Lung (tissue), 11 donors: ENCODE measurements at regions not wholly inside any gene's neighbourhood (a gene's known extent, or its start where the extent isn't known, plus 50 kb on each side); places are given as distances from the start of the nearest gene placed in this dataset.

ENCODE experiments used
- ATAC-seq: fragments of 200-7000 bp; cut with Tn5 transposase; one replicate; pipeline ENCODE4 v1.9.1; 2020; ENCODE audit warnings: moderate number of reproducible peaks; ENCODE audit not compliant: insufficient read depth, low FRiP score
- DNase-seq, 3 donors: peaks; one replicate each; pipeline ENCODE4 v3.0.0-alpha.2; 2013 to 2017
- H3K27ac ChIP-seq, 2 donors: one replicate each; pipeline ENCODE4 v1.5.1; 2013; ENCODE audit warnings: mild to moderate bottlenecking in 2 of 2, moderate library complexity in 2 of 2, control low read depth in 1 of 2, inconsistent platforms in 1 of 2, low read depth in 1 of 2, low read length in 1 of 2
- H3K27me3 ChIP-seq, 3 donors: one replicate each; pipeline ENCODE4 v1.5.1; 2013; ENCODE audit warnings: low read length in 2 of 3; ENCODE audit not compliant: control insufficient read depth in 3 of 3, insufficient read depth in 3 of 3
- H3K36me3 ChIP-seq, 4 donors: one replicate each; pipeline ENCODE4 v1.5.1; 2013; ENCODE audit warnings: low read length in 4 of 4, mild to moderate bottlenecking in 1 of 4, moderate library complexity in 1 of 4; ENCODE audit not compliant: control insufficient read depth in 4 of 4, insufficient read depth in 4 of 4
- H3K4me1 ChIP-seq, 5 donors: one replicate each; pipeline ENCODE4 v1.5.1; 2013; ENCODE audit warnings: low read length in 5 of 5, mild to moderate bottlenecking in 2 of 5, moderate library complexity in 1 of 5; ENCODE audit not compliant: control insufficient read depth in 5 of 5, insufficient read depth in 5 of 5
- H3K4me3 ChIP-seq: one replicate; pipeline ENCODE4 v1.5.1; 2013; ENCODE audit warnings: mild to moderate bottlenecking, control low read depth, moderate library complexity
- H3K9ac ChIP-seq, 2 donors: one replicate each; pipeline ENCODE4 v1.5.1; 2013; ENCODE audit warnings: low read length in 2 of 2, control low read depth in 1 of 2; ENCODE audit not compliant: insufficient read depth in 1 of 2
- H3K9me3 ChIP-seq, 4 donors: one replicate each; pipeline ENCODE4 v1.5.1; 2013; ENCODE audit warnings: low read length in 3 of 4, mild to moderate bottlenecking in 1 of 4, moderate library complexity in 1 of 4; ENCODE audit not compliant: control insufficient read depth in 4 of 4, insufficient read depth in 3 of 4
- WGBS, 2 donors: extraction: QIAGEN DNeasy Blood & Tissue Kit; methylation state at CpG; one replicate each; pipeline ENCODE4 v1.1.7; 2013; 5-methylcytosine and 5-hydroxymethylcytosine counted together
- TF ChIP-seq, protein P1 (sequence below): IDR thresholded peaks from 2 replicates; pipeline ENCODE4 v1.5.1; 2012; ENCODE audit warnings: mild to moderate bottlenecking; ENCODE audit errors: control extremely low read depth, extremely low read depth
- donor health status: control.
- donor health status: control.
- donor health status: Bipolar disorder and iron deficiency.
- donor health status: healthy.
- donor health status: DM: yes; HTN: yes; CAD: no.

DNA sequence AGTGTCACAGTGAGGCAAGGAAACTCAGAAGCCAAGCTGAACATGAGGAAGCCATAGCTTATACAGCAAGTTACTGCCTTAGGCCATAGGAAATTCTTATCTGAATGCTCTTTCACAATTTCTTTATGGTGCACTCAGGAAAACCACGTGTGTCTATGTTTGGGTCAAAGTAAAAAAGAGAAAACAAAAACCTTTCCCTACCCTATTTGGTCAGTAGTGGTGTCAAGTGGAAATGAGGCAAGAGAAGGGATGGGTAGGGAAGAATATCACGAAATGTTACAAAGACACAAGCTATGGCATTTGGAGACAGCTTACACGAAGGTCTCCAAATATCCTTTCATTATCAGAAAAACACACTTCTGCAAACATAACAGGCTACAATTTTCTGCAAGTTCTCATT, 83.4 kb upstream of the INPP4B start:
- DNase-seq: no peak
- Histone ChIP-seq H3K27ac (no peak overlapping the region), H3K27me3 (no peaks in the 10 kb centered on the region), H3K4me1 (peaks cover 0 to 4% (median 0%) of the 10 kb centered on the region in 5 donors), H3K9me3 (no peaks in the 10 kb centered on the region), H3K9ac (no peak overlapping the region), H3K36me3 (no peaks in the 10 kb centered on the region), H3K4me3 (no peak overlapping the region)
- TF ChIP-seq, protein P1, sequence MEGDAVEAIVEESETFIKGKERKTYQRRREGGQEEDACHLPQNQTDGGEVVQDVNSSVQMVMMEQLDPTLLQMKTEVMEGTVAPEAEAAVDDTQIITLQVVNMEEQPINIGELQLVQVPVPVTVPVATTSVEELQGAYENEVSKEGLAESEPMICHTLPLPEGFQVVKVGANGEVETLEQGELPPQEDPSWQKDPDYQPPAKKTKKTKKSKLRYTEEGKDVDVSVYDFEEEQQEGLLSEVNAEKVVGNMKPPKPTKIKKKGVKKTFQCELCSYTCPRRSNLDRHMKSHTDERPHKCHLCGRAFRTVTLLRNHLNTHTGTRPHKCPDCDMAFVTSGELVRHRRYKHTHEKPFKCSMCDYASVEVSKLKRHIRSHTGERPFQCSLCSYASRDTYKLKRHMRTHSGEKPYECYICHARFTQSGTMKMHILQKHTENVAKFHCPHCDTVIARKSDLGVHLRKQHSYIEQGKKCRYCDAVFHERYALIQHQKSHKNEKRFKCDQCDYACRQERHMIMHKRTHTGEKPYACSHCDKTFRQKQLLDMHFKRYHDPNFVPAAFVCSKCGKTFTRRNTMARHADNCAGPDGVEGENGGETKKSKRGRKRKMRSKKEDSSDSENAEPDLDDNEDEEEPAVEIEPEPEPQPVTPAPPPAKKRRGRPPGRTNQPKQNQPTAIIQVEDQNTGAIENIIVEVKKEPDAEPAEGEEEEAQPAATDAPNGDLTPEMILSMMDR: no peak
- 47 to 60% methylated on average over 3 of the region's 3 CpGs for WGBS, 2 donors
- no peak for ATAC-seq

DNA sequence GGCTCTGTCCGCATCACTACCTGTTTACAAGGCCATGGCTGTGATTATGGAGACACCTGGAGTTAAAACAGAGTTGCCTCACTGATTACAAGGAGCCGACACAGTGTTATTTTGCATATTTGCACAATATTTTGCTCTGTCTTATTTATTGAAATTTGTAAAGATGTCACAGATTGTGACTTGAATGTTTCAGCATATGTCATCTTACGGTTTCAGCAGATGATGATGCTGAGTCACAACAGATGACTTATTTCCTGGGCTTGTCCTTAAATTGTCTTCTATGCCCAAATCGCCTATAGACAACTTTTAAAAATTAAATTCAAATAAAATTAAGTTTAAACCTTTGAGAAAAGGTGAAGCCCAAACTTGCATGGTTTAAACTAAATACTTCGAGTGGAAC, 87.1 kb upstream of the INPP4B start:
- Histone ChIP-seq H3K36me3 (no peaks in the 10 kb centered on the region), H3K27me3 (no peaks in the 10 kb centered on the region), H3K4me1 (no peaks in the 10 kb centered on the region), H3K4me3 (no peak overlapping the region), H3K9ac (no peak overlapping the region), H3K9me3 (no peaks in the 10 kb centered on the region), H3K27ac (no peak overlapping the region)
- TF ChIP-seq, protein P1: no peak
- WGBS, 2 donors: 85 to 88% methylated on average over 5 of the region's 5 CpGs
- no peak for ATAC-seq
- no peak for DNase-seq

DNA sequence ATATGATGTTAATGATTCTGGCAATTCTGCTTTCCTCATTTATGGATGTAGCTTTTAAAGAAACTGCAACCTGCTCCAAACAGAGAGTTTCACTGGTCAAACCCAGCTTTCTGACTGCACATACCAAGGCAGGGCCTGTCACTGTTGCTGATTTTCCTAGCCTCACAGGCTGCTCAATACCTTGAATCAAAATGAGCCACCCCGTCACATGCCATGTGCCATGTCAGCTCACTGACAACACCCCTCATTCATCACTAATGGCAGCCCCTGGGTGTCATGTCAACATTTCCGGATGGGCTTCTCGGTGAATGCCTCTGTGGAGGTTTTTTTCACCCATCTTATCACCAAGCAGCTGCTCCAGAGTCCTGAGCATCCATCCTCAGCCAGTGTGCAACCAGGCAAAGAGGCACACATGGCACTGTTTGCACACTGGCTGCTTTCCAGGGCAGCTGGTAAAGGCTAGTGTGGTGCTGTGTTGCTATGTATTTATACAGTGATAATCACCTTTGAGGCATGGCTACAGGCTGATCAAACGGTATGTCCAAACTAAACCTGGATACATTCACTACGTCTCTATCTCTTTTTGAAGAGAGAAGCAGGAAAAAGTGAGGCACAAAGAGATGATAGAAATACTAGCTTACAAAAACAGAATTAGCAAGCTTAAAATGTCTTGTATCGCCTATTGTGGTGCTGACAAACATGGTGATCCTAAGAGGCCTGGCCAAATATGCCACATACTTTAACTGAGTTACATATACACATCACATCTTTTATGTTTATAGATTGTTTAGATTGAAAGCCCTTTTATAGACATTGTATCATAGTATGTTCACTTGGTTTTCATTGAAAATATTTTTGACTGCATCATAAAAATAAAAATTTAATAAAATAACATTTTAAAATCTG, 94.6 kb upstream of the INPP4B start:
- Histone ChIP-seq H3K4me3 (no peak overlapping the region), H3K27ac (no peak overlapping the region), H3K36me3 (no peaks in the 10 kb centered on the region), H3K27me3 (no peaks in the 10 kb centered on the region), H3K9ac (no peak overlapping the region), H3K4me1 (peaks cover 0 to 18% (median 0%) of the 10 kb centered on the region in 5 donors), H3K9me3 (peaks cover 0 to 1% (median 0%) of the 10 kb centered on the region in 4 donors)
- WGBS, 2 donors: 71 to 84% methylated on average over 6 of the region's 6 CpGs
- DNase-seq (peak; percentile 44 to 74 (median 68)), ATAC-seq (no peak)
- TF ChIP-seq, protein P1: no peak
